ENCODE measurements at regions not wholly inside any gene's neighbourhood (a gene's known extent, or its start where the extent isn't known, plus 50 kb on each side); places are given as distances from the start of the nearest gene placed in this dataset.

DNA sequence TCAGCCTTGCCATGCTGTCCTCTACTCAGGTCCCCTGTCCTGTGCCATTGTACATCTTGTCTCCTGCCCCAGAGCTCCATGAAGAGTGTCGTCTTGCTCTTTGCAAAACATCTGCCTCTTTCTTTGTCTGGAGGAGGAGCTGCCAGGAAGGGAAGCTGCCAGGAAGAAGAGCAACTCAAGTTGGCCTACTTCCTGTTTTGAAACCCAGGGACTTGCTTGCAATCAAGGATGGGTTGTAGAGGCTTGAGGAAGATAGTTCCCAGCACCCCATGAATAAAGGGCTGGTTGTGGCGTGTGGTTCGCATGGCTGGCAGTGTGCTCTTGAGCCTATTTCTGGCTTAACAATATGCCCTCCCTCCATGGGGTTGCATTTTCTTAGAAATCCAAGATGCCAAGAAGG is 53.0 kb upstream of the CPEB4 start:
- DNase-seq, result no peak

DNA sequence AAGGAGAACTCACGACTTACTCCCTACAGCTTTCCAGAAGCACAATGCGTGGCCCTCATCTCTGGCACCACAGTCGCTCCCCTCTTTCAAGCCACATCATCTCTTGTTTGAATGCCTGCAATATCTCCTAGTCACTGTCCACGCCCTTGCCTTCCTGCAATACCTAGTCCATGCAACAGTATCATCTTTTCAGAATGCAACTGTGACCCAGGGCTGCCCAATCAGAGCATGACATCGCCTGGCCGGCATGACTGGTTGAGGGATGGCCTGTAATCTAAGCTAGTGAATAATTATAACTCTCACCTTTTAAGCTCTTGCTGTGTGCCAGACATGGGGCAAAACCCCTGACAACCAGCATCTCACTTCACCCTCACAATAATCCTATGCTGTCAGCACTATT is 52.5 kb upstream of the CPEB4 start:
- no peak for DNase-seq

DNA sequence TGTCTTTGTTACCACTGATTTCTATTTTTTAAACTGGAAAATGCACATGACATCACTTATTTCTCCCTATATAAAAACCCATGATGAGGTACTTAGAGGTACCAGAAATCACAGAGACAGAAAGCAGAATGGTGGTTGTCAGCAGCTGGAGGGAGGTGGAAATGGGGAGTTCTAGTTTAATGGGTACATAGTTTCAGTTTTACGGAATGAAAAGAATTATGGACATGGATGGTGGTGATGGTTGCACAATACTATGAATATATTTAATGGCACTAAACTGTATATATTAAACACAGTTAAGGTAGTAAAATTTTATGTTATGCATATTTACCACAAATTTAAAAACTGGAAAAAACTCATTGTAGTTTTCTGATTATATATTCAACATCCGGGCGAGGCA is 50.5 kb upstream of the CPEB4 start:
- DNase-seq, result no peak

Measured in hematopoietic multipotent progenitor cell treated with erythropoietin and hydrocortisone succinate and interleukin-3 and kit ligand, for 8 days (in vitro differentiated cells).